ENCODE measurements at regions not wholly inside any gene's neighbourhood (a gene's known extent, or its start where the extent isn't known, plus 50 kb on each side); places are given as distances from the start of the nearest gene placed in this dataset.
"Not testable (repeated sequence)": the region's sequence is repeated elsewhere in the genome, so short reads cannot be mapped to it uniquely, and the experiment has no call there.

DNA sequence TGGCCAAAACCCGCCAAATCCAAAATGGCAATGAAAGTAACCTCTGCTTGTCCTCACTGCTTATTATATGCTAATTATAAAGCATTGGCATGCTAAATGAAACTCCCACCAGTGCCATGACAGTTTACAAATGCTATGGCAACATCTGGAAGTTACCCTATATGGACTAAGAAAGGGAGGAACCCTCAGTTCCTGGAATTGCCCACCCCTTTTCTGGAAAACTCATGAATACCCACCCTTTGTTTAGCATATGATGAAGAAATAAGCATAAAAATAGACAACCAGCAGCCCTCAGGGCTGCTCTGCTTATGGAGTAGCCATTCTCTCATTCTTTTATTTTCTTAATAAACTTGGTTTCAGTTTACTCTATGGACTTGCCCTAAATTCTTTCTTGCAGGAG lies 269.8 kb downstream of the OLFM4 start:
- no peak for DNase-seq (ENCODE audit: low spot score)
- TF ChIP-seq, protein P1, sequence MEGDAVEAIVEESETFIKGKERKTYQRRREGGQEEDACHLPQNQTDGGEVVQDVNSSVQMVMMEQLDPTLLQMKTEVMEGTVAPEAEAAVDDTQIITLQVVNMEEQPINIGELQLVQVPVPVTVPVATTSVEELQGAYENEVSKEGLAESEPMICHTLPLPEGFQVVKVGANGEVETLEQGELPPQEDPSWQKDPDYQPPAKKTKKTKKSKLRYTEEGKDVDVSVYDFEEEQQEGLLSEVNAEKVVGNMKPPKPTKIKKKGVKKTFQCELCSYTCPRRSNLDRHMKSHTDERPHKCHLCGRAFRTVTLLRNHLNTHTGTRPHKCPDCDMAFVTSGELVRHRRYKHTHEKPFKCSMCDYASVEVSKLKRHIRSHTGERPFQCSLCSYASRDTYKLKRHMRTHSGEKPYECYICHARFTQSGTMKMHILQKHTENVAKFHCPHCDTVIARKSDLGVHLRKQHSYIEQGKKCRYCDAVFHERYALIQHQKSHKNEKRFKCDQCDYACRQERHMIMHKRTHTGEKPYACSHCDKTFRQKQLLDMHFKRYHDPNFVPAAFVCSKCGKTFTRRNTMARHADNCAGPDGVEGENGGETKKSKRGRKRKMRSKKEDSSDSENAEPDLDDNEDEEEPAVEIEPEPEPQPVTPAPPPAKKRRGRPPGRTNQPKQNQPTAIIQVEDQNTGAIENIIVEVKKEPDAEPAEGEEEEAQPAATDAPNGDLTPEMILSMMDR (IDR thresholded peaks at IDR 0.05; ENCODE audit: extremely low read depth, missing control alignments) = no peak

DNA sequence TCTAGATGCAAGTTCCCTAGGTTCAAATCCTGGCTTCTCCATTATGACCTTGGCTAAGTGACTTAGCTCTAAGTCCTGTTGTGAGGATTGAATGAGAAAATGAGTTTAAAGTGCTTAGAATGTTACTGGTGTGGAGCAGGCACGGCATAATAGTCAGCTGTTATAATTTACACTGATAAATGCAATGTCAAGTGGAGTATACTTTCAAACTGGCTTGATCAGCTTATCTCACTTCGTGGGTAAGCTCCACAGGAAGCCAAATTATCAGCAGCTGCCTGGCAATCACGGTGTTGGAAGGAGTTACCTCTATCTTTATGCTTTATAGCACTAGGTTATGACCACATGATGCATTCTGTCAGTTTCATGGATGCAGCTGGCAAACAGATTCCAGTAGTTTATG lies 272.8 kb downstream of the OLFM4 start:
- DNase-seq (ENCODE audit: low spot score) = no peak
- TF ChIP-seq, protein P1 (IDR thresholded peaks at IDR 0.05; ENCODE audit: extremely low read depth, missing control alignments) = no peak

DNA sequence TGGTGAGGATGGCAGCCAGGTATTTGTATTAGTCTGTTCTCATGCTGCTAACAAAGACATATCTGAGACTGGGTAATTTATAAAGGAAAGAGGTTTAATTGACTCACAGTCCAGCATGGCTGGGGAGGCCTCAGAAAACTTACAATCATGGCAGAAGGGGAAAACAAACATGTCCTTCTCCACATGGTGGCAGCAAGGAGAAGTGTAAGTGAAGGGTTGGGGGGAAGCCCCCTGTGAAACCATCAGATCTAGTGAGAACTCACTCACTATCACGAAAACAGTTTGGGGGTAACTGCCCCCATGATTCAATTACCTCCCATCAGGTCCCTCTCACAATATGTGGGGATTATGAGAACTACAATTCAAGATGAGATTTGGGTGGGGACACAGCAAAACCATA lies 276.8 kb downstream of the OLFM4 start:
- DNase-seq (ENCODE audit: low spot score) = not testable (repeated sequence)

DNA sequence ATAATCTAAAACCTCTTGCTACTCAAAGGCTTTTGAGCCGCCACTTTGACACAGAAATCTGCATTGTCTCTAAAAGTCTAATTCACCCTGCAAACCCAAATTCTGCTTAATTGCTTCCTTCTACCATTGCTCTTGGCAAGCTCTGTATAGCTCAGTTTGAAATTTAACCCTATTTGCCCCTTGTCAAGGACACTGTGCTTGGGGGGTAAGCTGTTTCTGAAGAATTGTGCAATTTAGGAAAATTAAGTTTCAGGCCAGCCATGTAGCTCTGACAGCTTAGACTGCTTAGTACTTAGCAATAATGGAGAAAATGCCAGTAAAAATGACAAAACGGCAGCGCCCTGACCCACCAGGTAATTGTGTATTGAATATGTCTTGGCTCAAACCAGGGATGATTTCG lies 282.2 kb downstream of the OLFM4 start:
- TF ChIP-seq, protein P1 (IDR thresholded peaks at IDR 0.05; ENCODE audit: extremely low read depth, missing control alignments) = no peak
- DNase-seq (ENCODE audit: low spot score) = no peak

DNA sequence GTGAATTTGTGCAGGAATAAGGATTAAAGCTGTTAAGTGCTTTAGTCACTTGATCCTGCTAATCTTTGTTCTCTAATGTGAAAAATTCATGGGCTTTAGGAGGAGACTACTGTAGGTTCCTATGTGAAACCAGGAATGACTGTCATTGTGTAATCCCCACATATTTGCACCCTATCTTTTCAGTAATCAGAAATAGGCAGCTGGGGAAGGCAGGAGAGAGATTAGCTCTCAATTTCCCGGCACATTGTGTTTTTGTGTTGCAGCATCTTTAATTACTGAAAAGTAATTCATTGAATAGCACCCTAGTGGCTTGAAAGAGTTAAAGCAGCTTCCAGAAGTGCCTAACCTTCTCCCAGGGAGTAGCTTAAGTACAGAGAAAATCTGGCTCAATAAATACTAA lies 282.9 kb downstream of the OLFM4 start:
- DNase-seq (ENCODE audit: low spot score) = no peak
- TF ChIP-seq, protein P1 (IDR thresholded peaks at IDR 0.05; ENCODE audit: extremely low read depth, missing control alignments) = no peak

DNA sequence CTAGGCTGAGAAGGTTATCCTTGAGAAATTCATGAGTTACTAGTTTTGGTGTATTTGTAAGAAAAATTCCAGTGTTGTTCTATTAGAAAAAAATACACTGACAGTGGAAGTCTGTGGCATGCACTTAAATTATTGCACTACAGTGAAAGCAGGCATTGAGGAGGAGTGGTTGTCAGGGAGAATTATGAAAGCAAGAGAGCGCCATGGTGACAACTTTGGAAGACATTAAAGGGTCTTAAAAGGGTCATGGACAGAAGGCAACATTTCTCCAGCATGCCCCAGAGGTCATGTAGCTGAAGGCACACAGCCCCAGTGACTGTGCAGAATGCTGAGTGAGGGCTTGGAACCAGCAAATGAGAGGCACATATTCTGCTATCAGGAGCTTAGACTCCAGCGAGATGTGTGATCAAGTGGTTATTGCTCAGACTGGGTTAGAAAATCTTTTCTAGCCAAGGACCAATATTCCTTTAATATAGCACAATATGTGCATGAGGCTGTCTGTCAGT lies 292.7 kb downstream of the OLFM4 start:
- no peak for DNase-seq (ENCODE audit: low spot score)
- TF ChIP-seq, protein P1 (IDR thresholded peaks at IDR 0.05; ENCODE audit: extremely low read depth, missing control alignments) = no peak

DNA sequence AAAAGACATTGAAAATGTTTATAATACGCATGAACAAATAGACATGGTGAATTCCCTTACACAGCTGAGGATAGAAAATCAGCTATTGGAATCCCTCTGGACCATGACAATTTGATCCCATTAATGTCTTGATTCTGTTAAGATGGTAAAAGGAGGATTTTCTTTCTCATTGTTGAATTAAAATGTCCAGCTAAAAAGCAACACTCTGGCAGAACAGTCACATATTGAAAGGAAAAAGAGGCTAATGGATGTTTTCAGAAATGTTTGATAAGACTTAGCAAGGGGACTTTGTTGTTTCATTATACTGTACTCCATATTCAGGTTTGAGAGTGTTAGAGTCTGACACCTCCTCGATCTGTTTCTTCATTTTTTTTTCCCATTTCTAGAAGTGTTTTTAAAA lies 296.0 kb downstream of the OLFM4 start:
- no peak for DNase-seq (ENCODE audit: low spot score)
- TF ChIP-seq, protein P1 (IDR thresholded peaks at IDR 0.05; ENCODE audit: extremely low read depth, missing control alignments) = no peak

DNA sequence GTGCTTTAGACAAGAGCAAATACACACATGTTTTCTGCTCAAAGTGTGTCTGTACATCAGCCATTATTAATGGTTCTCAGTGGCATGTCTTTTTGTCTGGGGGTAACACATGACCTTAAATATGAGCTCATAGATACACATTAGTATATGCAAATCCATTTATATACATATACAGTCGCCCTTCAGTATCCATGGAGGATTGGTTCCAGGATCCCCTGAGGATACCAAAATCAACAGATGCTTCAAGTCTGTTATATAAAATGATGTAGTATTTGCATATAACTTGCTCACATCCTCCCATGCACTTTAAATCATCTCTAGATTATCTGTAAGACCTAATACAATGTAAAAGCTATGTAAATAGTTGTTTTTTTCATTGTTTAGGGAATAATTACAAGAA lies 298.1 kb downstream of the OLFM4 start:
- TF ChIP-seq, protein P1 (IDR thresholded peaks at IDR 0.05; ENCODE audit: extremely low read depth, missing control alignments) = no peak
- DNase-seq (ENCODE audit: low spot score) = no peak
